Astrocyte of the spinal cord (primary cell): ENCODE measurements at regions not wholly inside any gene's neighbourhood (a gene's known extent, or its start where the extent isn't known, plus 50 kb on each side); places are given as distances from the start of the nearest gene placed in this dataset.

Experiments used
- DNase-seq: peaks from one replicate; pipeline ENCODE4 v3.0.0; 2011; ENCODE audit warnings: low read depth, low spot score
- H3K4me3 ChIP-seq: 2 replicates; pipeline ENCODE4 v1.5.1; 2011; ENCODE audit warnings: low read depth, mild to moderate bottlenecking, low read length, moderate library complexity
- CTCF ChIP-seq: IDR thresholded peaks from 2 replicates; pipeline ENCODE4 v1.5.1; 2012; ENCODE audit warnings: low read depth, mild to moderate bottlenecking, low read length, inconsistent platforms
- in situ Hi-C: cut with HindIII; loops from 2 replicates; pipeline ENCODE4 v1.10.0; 2017; ENCODE audit warnings: low sequenced_read_pairs

GRCh38 chr7:53684693-53685092 is 649.3 kb downstream of the POM121L12 start:
- no peak for TF ChIP-seq CTCF
- in situ Hi-C loops: no loop called here
- DNase-seq: no peak
- no peak overlapping the region for H3K4me3 ChIP-seq

GRCh38 chr7:53690411-53690810 is 655.0 kb downstream of the POM121L12 start:
- no peak for DNase-seq
- TF ChIP-seq CTCF: no peak
- H3K4me3 ChIP-seq: no peak overlapping the region
- in situ Hi-C loops: no loop called here

- DNase-seq: no peak
- no peak for TF ChIP-seq CTCF
- in situ Hi-C loops: no loop called here
- H3K4me3 ChIP-seq: no peak overlapping the region
Observed at GRCh38 chr7:53697913-53698312, 662.5 kb downstream of the POM121L12 start.

GRCh38 chr7:53699215-53699837 is 663.9 kb downstream of the POM121L12 start:
- DNase-seq: no peak
- H3K4me3 ChIP-seq: no peak overlapping the region
- in situ Hi-C loops: no loop called here
- no peak for TF ChIP-seq CTCF

GRCh38 chr7:53719122-53719521 is 683.7 kb downstream of the POM121L12 start:
- no peak for DNase-seq
- H3K4me3 ChIP-seq: no peak overlapping the region
- in situ Hi-C loops: no loop called here
- no peak for TF ChIP-seq CTCF

- no peak for TF ChIP-seq CTCF
- DNase-seq: no peak
- in situ Hi-C loops: no loop called here
- H3K4me3 ChIP-seq: no peak overlapping the region
Observed at GRCh38 chr7:53740971-53741370, 705.5 kb downstream of the POM121L12 start.
